ENCODE measurements at regions not wholly inside any gene's neighbourhood (a gene's known extent, or its start where the extent isn't known, plus 50 kb on each side); places are given as distances from the start of the nearest gene placed in this dataset.

- no peak for DNase-seq
Measured at GRCh38 chr22:27192135-27192829, 534.9 kb downstream of the MIAT start.

- DNase-seq, result no peak
Measured at GRCh38 chr22:27193215-27193614, 535.8 kb downstream of the MIAT start.

GRCh38 chr22:27193636-27194035 is 536.2 kb downstream of the MIAT start:
- no peak for DNase-seq

GRCh38 chr22:27194096-27194748 is 536.8 kb downstream of the MIAT start:
- DNase-seq, result no peak

- no peak for DNase-seq
Measured at GRCh38 chr22:27195094-27195493, 537.7 kb downstream of the MIAT start.

GRCh38 chr22:27195494-27195893 is 538.1 kb downstream of the MIAT start:
- no peak for DNase-seq

GRCh38 chr22:27196606-27197005 is 539.2 kb downstream of the MIAT start:
- no peak for DNase-seq

GRCh38 chr22:27197052-27197451 is 539.7 kb downstream of the MIAT start:
- no peak for DNase-seq

- DNase-seq, result no peak
Measured at GRCh38 chr22:27197618-27198017, 540.2 kb downstream of the MIAT start.

- no peak for DNase-seq
Measured at GRCh38 chr22:27198518-27199035, 541.2 kb downstream of the MIAT start.

- no peak for DNase-seq
Measured at GRCh38 chr22:27199354-27199753, 542.0 kb downstream of the MIAT start.

- DNase-seq, result no peak
Measured at GRCh38 chr22:27201276-27201675, 543.9 kb downstream of the MIAT start.

- no peak for DNase-seq
Measured at GRCh38 chr22:27201741-27202140, 544.4 kb downstream of the MIAT start.

- DNase-seq, result no peak
Measured at GRCh38 chr22:27203276-27203660, 545.9 kb downstream of the MIAT start.

- DNase-seq, result no peak
Measured at GRCh38 chr22:27204280-27204679, 546.9 kb downstream of the MIAT start.

- DNase-seq, result no peak
Measured at GRCh38 chr22:27204817-27205216, 547.4 kb downstream of the MIAT start.

GRCh38 chr22:27205492-27206373 is 548.3 kb downstream of the MIAT start:
- no peak for DNase-seq

- no peak for DNase-seq
Measured at GRCh38 chr22:27206374-27207133, 549.2 kb downstream of the MIAT start.

GRCh38 chr22:27207266-27207665 is 549.9 kb downstream of the MIAT start:
- no peak for DNase-seq

- DNase-seq, result no peak
Measured at GRCh38 chr22:27207907-27208306, 550.5 kb downstream of the MIAT start.

GRCh38 chr22:27210111-27210730 is 552.8 kb downstream of the MIAT start:
- DNase-seq, result no peak

GRCh38 chr22:27212102-27212501 is 554.7 kb downstream of the MIAT start:
- no peak for DNase-seq
